Neural crest cell (in vitro differentiated cells): ENCODE measurements at regions not wholly inside any gene's neighbourhood (a gene's known extent, or its start where the extent isn't known, plus 50 kb on each side); places are given as distances from the start of the nearest gene placed in this dataset.
A peak's percentile ranks its signal among the peaks of the same experiment; 100 is the strongest.

ENCODE experiments used
- DNase-seq: peaks from one replicate; pipeline ENCODE4 v3.0.0; 2021; ENCODE audit warnings: low read depth, mixed read lengths, low spot score
- H3K27ac Mint-ChIP-seq: one replicate; pipeline ENCODE4 v1.8.0; 2021; ENCODE audit warnings: mild to moderate bottlenecking, mixed read lengths; ENCODE audit not compliant: unreplicated experiment
- H3K27me3 Mint-ChIP-seq: 2 replicates; pipeline ENCODE4 v1.8.0; 2021; ENCODE audit warnings: low read depth, mild to moderate bottlenecking, mixed read lengths
- H3K36me3 Mint-ChIP-seq: 2 replicates; pipeline ENCODE4 v1.8.0; 2021; ENCODE audit warnings: low read depth, mild to moderate bottlenecking, mixed read lengths
- H3K4me1 Mint-ChIP-seq: 2 replicates; pipeline ENCODE4 v1.8.0; 2021; ENCODE audit warnings: mixed read lengths
- H3K4me3 Mint-ChIP-seq: one replicate; pipeline ENCODE4 v1.8.0; 2021; ENCODE audit warnings: mild to moderate bottlenecking, mixed read lengths
- H3K9me3 Mint-ChIP-seq: 2 replicates; pipeline ENCODE4 v1.8.0; 2021; ENCODE audit warnings: mixed read lengths
- CTCF ChIP-seq: fragments of 200-600 bp; sonication (generic); conservative IDR thresholded peaks from 2 replicates; pipeline ENCODE4 v1.5.0; 2021; ENCODE audit warnings: antibody characterized with exemption, mild to moderate bottlenecking

GRCh38 chr9:95666096-95666784 lies 149.5 kb upstream of the PTCH1 start:
- no peak for DNase-seq
- H3K4me1 Mint-ChIP-seq = peaks cover 5% of the 10 kb centered on the region
- H3K4me3 Mint-ChIP-seq = no peak overlapping the region
- H3K36me3 Mint-ChIP-seq = no peaks in the 10 kb centered on the region
- H3K27ac Mint-ChIP-seq = no peak overlapping the region
- no peaks in the 10 kb centered on the region for H3K9me3 Mint-ChIP-seq
- TF ChIP-seq CTCF = no peak
- no peaks in the 10 kb centered on the region for H3K27me3 Mint-ChIP-seq

- DNase-seq = no peak
- H3K27me3 Mint-ChIP-seq = no peaks in the 10 kb centered on the region
- no peak for TF ChIP-seq CTCF
- H3K9me3 Mint-ChIP-seq = peaks cover 8% of the 10 kb centered on the region
- no peaks in the 10 kb centered on the region for H3K4me1 Mint-ChIP-seq
- no peaks in the 10 kb centered on the region for H3K36me3 Mint-ChIP-seq
- H3K4me3 Mint-ChIP-seq = no peak overlapping the region
- no peak overlapping the region for H3K27ac Mint-ChIP-seq
These were observed 136.5 kb upstream of the PTCH1 start for GRCh38 chr9:95653246-95653645.

GRCh38 chr9:95650720-95651119 lies 133.9 kb upstream of the PTCH1 start:
- H3K4me3 Mint-ChIP-seq = no peak overlapping the region
- no peak for TF ChIP-seq CTCF
- no peaks in the 10 kb centered on the region for H3K36me3 Mint-ChIP-seq
- no peak overlapping the region for H3K27ac Mint-ChIP-seq
- DNase-seq = no peak
- no peaks in the 10 kb centered on the region for H3K27me3 Mint-ChIP-seq
- no peaks in the 10 kb centered on the region for H3K4me1 Mint-ChIP-seq
- peaks cover 2% of the 10 kb centered on the region for H3K9me3 Mint-ChIP-seq

GRCh38 chr9:95649801-95650213 lies 133.0 kb upstream of the PTCH1 start:
- H3K4me3 Mint-ChIP-seq = no peak overlapping the region
- H3K27me3 Mint-ChIP-seq = no peaks in the 10 kb centered on the region
- no peak for DNase-seq
- TF ChIP-seq CTCF = no peak
- no peaks in the 10 kb centered on the region for H3K36me3 Mint-ChIP-seq
- H3K9me3 Mint-ChIP-seq = peaks cover 2% of the 10 kb centered on the region
- H3K27ac Mint-ChIP-seq = no peak overlapping the region
- H3K4me1 Mint-ChIP-seq = no peaks in the 10 kb centered on the region

GRCh38 chr9:95648225-95648624 lies 131.5 kb upstream of the PTCH1 start:
- Mint-ChIP-seq H3K9me3 (no peaks in the 10 kb centered on the region), H3K4me3 (no peak overlapping the region), H3K36me3 (no peaks in the 10 kb centered on the region), H3K4me1 (no peaks in the 10 kb centered on the region), H3K27ac (peak overlapping the region; percentile 14), H3K27me3 (no peaks in the 10 kb centered on the region)
- TF ChIP-seq CTCF = no peak
- DNase-seq = no peak
